OCI-M1 (cell line): ENCODE measurements at regions not wholly inside any gene's neighbourhood (a gene's known extent, or its start where the extent isn't known, plus 50 kb on each side); places are given as distances from the start of the nearest gene placed in this dataset.

Experiments
- DNase-seq: peaks from one replicate; lab custom pipeline; 2025; lab: John Stamatoyannopoulos, UW

GRCh38 chr1:30479575-30479974 is 243.8 kb downstream of the MATN1 start:
- no peak for DNase-seq

GRCh38 chr1:30478799-30479563 is 244.4 kb downstream of the MATN1 start:
- no peak for DNase-seq

GRCh38 chr1:30478283-30478682 is 245.1 kb downstream of the MATN1 start:
- DNase-seq: no peak

- DNase-seq: no peak
Observed at GRCh38 chr1:30477588-30477987, 245.8 kb downstream of the MATN1 start.

- DNase-seq: no peak
Observed at GRCh38 chr1:30476911-30477459, 246.4 kb downstream of the MATN1 start.

- no peak for DNase-seq
Observed at GRCh38 chr1:30476476-30476875, 246.9 kb downstream of the MATN1 start.

GRCh38 chr1:30475966-30476365 is 247.4 kb downstream of the MATN1 start:
- no peak for DNase-seq

GRCh38 chr1:30475201-30475600 is 248.2 kb downstream of the MATN1 start:
- DNase-seq: no peak

- no peak for DNase-seq
Observed at GRCh38 chr1:30474818-30475200, 248.6 kb downstream of the MATN1 start.

- DNase-seq: no peak
Observed at GRCh38 chr1:30473922-30474817, 249.2 kb downstream of the MATN1 start.

- DNase-seq: no peak
Observed at GRCh38 chr1:30472526-30472925, 250.9 kb downstream of the MATN1 start.

- no peak for DNase-seq
Observed at GRCh38 chr1:30472009-30472408, 251.4 kb downstream of the MATN1 start.

GRCh38 chr1:30471307-30471706 is 252.1 kb downstream of the MATN1 start:
- DNase-seq: no peak

GRCh38 chr1:30469426-30469825 is 254.0 kb downstream of the MATN1 start:
- no peak for DNase-seq

- DNase-seq: no peak
Observed at GRCh38 chr1:30467101-30467500, 256.3 kb downstream of the MATN1 start.

GRCh38 chr1:30466610-30467009 is 256.8 kb downstream of the MATN1 start:
- no peak for DNase-seq

GRCh38 chr1:30466026-30466425 is 257.4 kb downstream of the MATN1 start:
- DNase-seq: no peak

GRCh38 chr1:30465096-30465495 is 258.3 kb downstream of the MATN1 start:
- no peak for DNase-seq

- DNase-seq: no peak
Observed at GRCh38 chr1:30464187-30464617, 259.2 kb downstream of the MATN1 start.

- DNase-seq: no peak
Observed at GRCh38 chr1:30462826-30463425, 260.5 kb downstream of the MATN1 start.

GRCh38 chr1:30462166-30462565 is 261.2 kb downstream of the MATN1 start:
- DNase-seq: no peak

GRCh38 chr1:30461640-30462039 is 261.7 kb downstream of the MATN1 start:
- DNase-seq: no peak
